ENCODE measurements at regions not wholly inside any gene's neighbourhood (a gene's known extent, or its start where the extent isn't known, plus 50 kb on each side); places are given as distances from the start of the nearest gene placed in this dataset.

GRCh38 chr2:150191349-150191748 lies 296.1 kb downstream of the RND3 start:
- TF ChIP-seq CTCF (IDR thresholded peaks at IDR 0.05) (no peak), POLR2A (IDR thresholded peaks at IDR 0.05) (no peak)

Measured in lower leg skin (tissue), 3 donors.